ENCODE measurements at regions not wholly inside any gene's neighbourhood (a gene's known extent, or its start where the extent isn't known, plus 50 kb on each side); places are given as distances from the start of the nearest gene placed in this dataset.

DNA sequence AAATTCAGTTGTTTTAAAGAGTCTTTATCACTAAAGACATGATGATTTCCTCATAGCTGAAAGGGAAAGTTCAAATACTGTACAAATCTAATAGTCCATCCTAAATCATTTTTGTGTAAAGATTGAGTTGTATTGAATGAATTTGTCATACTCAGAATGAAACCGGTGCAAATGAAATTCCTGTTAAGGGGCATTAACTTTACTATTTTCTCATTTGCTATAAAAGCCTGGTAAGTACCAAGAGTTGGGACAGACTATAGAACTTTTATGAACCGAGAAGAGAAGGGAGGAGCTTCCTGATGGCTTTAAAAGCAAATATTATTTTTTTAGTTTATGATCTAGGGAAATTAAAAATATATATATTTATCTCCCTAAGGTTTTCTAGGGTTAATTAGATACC is 260.0 kb upstream of the AKR1E2 start:
- TF ChIP-seq CTCF (IDR thresholded peaks at IDR 0.05 in 4 of 5, conservative IDR thresholded peaks at IDR 0.05 in 1 of 5) = no peak
- no peak for TF ChIP-seq POLR2A (IDR thresholded peaks at IDR 0.05)
